Spleen (tissue), 3 donors: ENCODE measurements at regions not wholly inside any gene's neighbourhood (a gene's known extent, or its start where the extent isn't known, plus 50 kb on each side); places are given as distances from the start of the nearest gene placed in this dataset.

Experiments
- POLR2A ChIP-seq, 3 donors: fragments of 450-650 bp; IDR thresholded peaks; one replicate each; pipeline ENCODE4 v1.5.1; 2017; ENCODE audit warnings: antibody characterized with exemption in 3 of 3, mild to moderate bottlenecking in 1 of 3
- POLR2AphosphoS5 ChIP-seq, 3 donors: sonication (generic); formaldehyde crosslinking; IDR thresholded peaks; one replicate each; pipeline ENCODE4 v1.5.1; 2017; ENCODE audit warnings: antibody characterized with exemption in 3 of 3

DNA sequence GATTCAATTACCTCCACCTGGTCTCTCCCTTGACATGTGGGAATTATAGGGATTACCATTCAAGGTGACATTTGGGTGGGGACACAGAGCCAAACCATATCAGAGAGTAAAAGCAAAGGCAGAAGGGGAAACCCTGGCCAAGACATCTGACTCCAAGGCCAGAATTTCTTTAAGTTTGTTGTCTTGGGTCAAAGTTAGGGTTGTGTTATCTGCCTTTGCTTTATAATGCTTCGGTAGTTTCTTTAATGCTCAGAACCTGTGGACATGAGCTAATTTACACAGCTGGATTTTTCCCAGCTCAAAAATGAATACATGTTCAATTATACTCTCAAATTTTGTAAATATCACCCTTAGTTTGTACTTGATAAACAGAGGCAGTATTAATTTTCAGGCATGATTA lies 1074.4 kb downstream of the ADGRL2 start:
- no peak for TF ChIP-seq POLR2AphosphoS5 (IDR thresholded peaks at IDR 0.05)
- no peak for TF ChIP-seq POLR2A (IDR thresholded peaks at IDR 0.05)
